ENCODE measurements at regions not wholly inside any gene's neighbourhood (a gene's known extent, or its start where the extent isn't known, plus 50 kb on each side); places are given as distances from the start of the nearest gene placed in this dataset.
"Not testable (repeated sequence)": the region's sequence is repeated elsewhere in the genome, so short reads cannot be mapped to it uniquely, and the experiment has no call there.

DNA sequence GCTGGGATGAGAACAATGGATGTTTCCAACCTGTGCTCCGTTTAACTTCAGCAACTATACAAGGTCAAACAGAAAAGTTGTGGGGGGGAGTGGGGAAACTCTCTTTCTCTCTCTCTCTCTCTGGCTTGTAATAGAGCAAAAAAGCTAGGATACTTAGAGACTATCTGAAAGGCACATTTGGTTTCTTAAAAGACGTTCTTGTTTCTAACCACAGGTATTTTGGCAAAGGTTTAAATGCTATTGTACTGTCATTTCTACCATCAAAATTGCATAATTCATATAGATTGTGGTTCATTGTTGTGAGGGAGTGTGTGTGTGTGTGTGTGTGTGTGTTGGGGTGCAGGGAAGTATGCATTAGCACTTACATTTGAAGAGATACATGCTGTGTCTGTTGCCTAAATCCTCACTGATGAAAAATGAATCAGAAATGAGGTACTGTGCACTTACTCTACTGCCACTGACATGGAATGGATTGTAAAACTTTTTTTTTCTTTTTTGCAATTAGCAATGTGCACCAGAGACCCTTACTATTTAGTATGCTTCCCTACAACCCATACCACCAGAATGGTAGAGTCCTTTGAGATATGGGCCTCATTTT is 841.0 kb upstream of the PIK3C3 start:
- DNase-seq: no peak

- DNase-seq: no peak
These were observed 855.6 kb upstream of the PIK3C3 start for GRCh38 chr18:41099451-41099850.

GRCh38 chr18:41096504-41096903 is 858.5 kb upstream of the PIK3C3 start:
- DNase-seq: no peak

DNA sequence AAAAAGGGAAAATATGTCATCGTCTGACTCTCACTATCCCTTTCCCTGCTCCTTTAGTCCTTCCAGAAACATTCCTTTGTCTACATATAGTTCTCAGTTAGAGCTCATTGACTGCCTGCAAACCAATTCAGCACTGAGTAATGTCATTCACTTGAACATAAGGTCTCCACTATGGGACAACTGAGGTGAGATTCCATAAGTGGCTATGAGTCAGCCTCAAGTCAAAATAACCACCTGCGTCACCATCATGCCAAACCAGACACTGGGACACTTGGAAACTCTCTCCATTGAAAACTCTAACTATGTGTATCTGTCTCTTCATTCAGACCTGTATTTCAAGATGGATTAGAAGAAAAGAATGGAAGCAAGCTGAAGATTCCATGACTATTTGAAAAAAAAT is 878.0 kb upstream of the PIK3C3 start:
- no peak for DNase-seq

GRCh38 chr18:41075212-41075611 is 879.8 kb upstream of the PIK3C3 start:
- no peak for DNase-seq

DNA sequence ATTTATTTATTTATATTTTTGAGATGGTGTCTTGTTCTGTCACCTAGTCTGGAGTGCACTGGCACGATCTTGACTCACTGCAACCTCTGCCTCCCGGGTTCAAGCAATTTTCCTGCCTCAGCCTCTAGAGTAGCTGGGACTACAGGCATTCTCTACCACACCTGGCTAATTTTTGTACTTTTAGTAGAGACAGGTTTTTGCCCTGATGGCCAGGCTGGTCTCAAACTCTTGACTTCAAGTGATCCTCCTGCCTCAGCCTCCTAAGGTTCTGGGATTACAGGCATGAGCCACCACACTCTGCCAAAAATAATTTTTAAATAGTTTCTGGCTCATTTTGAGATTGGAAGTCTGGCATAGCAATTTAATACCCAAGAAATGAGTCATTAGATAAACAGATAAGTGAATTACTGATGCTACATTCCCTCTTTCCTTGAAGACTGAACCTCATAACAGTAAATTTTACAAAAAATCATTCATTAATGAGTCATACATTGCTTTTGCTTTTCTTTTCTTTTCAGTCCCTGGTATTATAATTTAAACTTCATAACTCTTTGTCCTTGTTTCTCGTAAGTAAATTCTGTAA is 881.6 kb upstream of the PIK3C3 start:
- no peak for DNase-seq

GRCh38 chr18:41072946-41073345 is 882.1 kb upstream of the PIK3C3 start:
- no peak for DNase-seq

- no peak for DNase-seq
These were observed 883.2 kb upstream of the PIK3C3 start for GRCh38 chr18:41071826-41072225.

- DNase-seq: no peak
These were observed 885.9 kb upstream of the PIK3C3 start for GRCh38 chr18:41069167-41069566.

DNA sequence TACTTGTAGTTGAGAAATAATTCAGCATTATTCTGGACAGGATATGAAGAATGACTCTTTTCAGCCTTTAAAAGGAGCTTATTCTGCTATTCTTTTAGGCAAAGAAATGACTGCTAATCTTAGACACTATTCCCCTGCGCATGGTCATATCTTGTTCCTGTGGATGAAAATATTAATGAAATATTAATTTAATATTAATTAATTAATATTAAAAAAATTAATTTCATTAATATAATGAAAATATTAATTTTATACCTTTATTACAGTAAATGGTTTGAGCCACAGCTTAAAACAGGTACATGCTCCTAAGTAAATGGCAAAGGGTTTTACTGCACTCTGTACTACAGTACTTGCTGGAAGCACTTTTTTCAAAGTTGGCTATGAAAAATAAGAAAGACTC is 890.1 kb upstream of the PIK3C3 start:
- no peak for DNase-seq

DNA sequence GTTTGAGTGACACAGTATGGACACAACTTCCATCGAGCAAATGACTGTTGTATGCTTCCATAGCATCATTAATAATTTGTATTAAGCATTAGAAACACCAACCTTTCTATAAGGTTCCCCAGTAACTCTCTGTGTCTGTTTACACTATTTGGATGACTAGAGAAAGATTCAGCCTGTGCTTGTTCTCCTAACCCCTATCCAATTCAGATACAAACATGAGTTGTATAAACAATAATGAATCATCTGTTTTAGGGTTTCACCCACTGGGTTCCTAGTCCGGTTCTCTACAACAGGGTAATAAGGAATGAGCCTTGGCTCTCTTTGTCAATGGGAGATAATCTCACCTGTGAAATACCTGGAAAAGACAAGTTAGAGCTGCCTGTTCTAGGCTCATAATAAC is 894.1 kb upstream of the PIK3C3 start:
- no peak for DNase-seq

DNA sequence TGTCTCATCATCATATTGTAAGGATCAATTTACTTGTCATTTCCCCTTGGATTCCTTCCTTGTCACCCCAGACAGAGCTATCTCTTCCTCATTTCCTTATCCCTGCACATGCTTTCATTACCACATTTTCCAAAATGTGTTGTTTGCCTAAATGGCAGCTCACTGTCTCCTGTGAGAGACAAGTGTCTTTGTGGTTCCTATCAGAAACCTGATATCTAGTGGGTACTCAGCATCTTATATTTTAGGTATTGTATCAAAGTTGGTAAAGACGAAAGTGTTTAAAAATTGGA is 896.0 kb upstream of the PIK3C3 start:
- DNase-seq: no peak

DNA sequence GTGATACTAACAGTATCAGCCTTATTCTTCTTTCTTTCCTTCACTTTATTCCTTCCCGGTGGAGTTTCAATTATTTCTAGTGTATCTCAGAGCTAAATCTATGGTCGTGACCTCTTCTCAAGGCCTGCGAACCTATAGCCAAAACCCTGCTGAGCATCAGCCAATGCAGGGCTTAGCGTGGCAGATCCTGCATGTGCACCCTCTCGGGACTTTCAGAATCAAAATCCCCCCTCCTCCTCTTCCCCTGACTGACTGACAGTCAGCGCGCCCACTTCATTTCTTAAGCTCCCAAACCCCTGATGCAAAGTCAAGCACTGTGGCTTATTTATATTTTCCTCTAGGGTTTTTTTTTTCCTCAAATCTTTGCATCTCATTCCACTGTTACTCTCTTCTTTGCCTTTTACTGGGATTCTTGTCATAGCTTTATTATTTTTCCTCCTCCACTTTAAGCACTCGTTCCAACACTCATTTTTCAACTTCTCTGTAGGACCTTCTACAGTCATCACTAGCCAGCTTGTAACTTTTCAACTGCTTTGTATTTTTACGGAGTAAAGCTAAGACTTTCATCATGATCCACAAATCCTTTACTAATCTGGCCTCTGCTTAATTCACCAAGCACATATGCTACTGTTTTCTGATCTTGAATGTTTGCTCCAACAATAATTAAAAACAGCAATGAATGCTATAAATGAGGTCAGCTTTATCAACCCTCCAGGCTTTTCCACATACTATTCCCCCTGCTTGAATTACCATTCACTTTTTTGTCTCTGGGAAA is 896.5 kb upstream of the PIK3C3 start:
- no peak for DNase-seq

- no peak for DNase-seq
These were observed 902.4 kb upstream of the PIK3C3 start for GRCh38 chr18:41052625-41053024.

GRCh38 chr18:41046250-41046649 is 908.8 kb upstream of the PIK3C3 start:
- not testable (repeated sequence) for DNase-seq

DNA sequence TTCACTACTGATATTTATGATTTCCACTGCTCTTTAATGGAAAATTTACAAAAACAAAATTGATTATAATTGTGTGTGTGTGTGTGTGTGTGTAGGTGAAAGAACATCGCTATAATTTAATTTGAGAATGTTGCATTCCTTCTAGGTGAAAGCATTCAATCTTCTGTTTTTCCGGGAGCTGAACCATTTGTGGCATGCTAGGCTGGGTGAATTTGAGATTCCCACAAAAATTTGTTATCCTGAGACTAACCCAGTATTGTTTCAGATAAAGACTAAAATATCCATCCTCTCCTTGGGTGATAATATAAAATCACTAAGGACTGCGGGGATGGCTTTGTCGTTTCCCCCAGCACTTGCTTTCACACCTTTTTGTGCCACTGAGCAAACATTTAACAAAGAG is 911.2 kb upstream of the PIK3C3 start:
- DNase-seq: no peak

GRCh38 chr18:41042866-41043265 is 912.2 kb upstream of the PIK3C3 start:
- no peak for DNase-seq

- DNase-seq: no peak
These were observed 917.0 kb upstream of the PIK3C3 start for GRCh38 chr18:41038071-41038470.

- DNase-seq: no peak
These were observed 918.7 kb upstream of the PIK3C3 start for GRCh38 chr18:41036346-41036745.

- no peak for DNase-seq
These were observed 920.6 kb upstream of the PIK3C3 start for GRCh38 chr18:41034413-41034812.

- no peak for DNase-seq
These were observed 929.4 kb upstream of the PIK3C3 start for GRCh38 chr18:41025666-41026065.

- DNase-seq: no peak
These were observed 930.2 kb upstream of the PIK3C3 start for GRCh38 chr18:41024792-41025191.

- no peak for DNase-seq
These were observed 932.5 kb upstream of the PIK3C3 start for GRCh38 chr18:41022484-41022883.

GRCh38 chr18:41021089-41021488 is 933.9 kb upstream of the PIK3C3 start:
- DNase-seq: no peak

DNA sequence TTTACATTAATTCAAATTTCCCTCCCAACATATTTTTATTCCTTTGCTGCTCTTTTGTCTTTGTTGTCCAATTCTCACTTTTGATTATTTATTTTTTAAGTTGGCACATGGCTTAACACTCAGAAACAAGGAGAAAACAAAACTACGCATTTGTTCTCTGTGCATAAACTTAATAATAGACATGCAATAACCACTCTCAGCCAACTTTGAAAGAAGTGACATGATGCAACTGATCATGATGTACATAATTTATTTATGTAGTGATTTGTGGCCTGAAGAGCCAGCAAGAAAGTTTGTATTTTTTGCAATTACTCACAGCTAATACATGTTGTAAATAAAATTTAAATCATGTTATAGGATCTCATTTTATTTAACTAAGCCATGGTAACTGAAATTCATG is 942.8 kb upstream of the PIK3C3 start:
- no peak for DNase-seq

Measured in stimulated activated CD4-positive, alpha-beta T cell treated with anti-CD3 and anti-CD28 coated beads, Interleukin-1b, Interleukin-23, amount 100 ng/mL, for 48 hours (primary cell).